ENCODE measurements at regions not wholly inside any gene's neighbourhood (a gene's known extent, or its start where the extent isn't known, plus 50 kb on each side); places are given as distances from the start of the nearest gene placed in this dataset.
A peak's percentile ranks its signal among the peaks of the same experiment; 100 is the strongest.

GRCh38 chr9:116081435-116082115, 72.0 kb upstream of the PAPPA start:
- no peak for TF ChIP-seq CTCF (IDR thresholded peaks at IDR 0.05; ENCODE audit: low read depth, low read length)
- ChIA-PET POLR2A (no interaction called here), CTCF (interaction anchor here (0.6 kb wide), 1 partner anchor 68 kb away, joined by 8 read pairs; no protein-coding TSS in a partner anchor)
- H3K4me3 ChIP-seq (ENCODE audit: low read depth, low read length) = no peak overlapping the region
- no peaks in the 10 kb centered on the region for H3K9me3 ChIP-seq (ENCODE audit: control insufficient read depth, insufficient read depth, low read length)
- H3K27ac ChIP-seq (ENCODE audit: low read depth, low read length) = no peak overlapping the region
- H3K27me3 ChIP-seq (ENCODE audit: control insufficient read depth, insufficient read depth, low read length) = no peaks in the 10 kb centered on the region
- no peak for DNase-seq (ENCODE audit: low read depth, low spot score)

- no peak for DNase-seq (ENCODE audit: low read depth, low spot score)
- POLR2A ChIA-PET = interaction anchor here (0.7 kb wide), 1 partner anchor 87 kb away, joined by 5 read pairs; no protein-coding TSS in a partner anchor
- Histone ChIP-seq H3K27ac (ENCODE audit: low read depth, low read length) (no peak overlapping the region), H3K9me3 (ENCODE audit: control insufficient read depth, insufficient read depth, low read length) (no peaks in the 10 kb centered on the region), H3K4me3 (ENCODE audit: low read depth, low read length) (no peak overlapping the region), H3K27me3 (ENCODE audit: control insufficient read depth, insufficient read depth, low read length) (no peaks in the 10 kb centered on the region)
- TF ChIP-seq CTCF (IDR thresholded peaks at IDR 0.05; ENCODE audit: low read depth, low read length) = no peak
- CTCF ChIA-PET = interaction anchor here (1.0 kb wide), 1 partner anchor 88 kb away, joined by 3 read pairs; no protein-coding TSS in a partner anchor
Observed at GRCh38 chr9:116083837-116084236, 69.8 kb upstream of the PAPPA start.

- H3K27me3 ChIP-seq (ENCODE audit: control insufficient read depth, insufficient read depth, low read length) = no peaks in the 10 kb centered on the region
- no peak overlapping the region for H3K4me3 ChIP-seq (ENCODE audit: low read depth, low read length)
- H3K27ac ChIP-seq (ENCODE audit: low read depth, low read length) = no peak overlapping the region
- ChIA-PET CTCF (interaction anchor here (1.0 kb wide), 1 partner anchor 89 kb away, joined by 3 read pairs; no protein-coding TSS in a partner anchor), POLR2A (no interaction called here)
- H3K9me3 ChIP-seq (ENCODE audit: control insufficient read depth, insufficient read depth, low read length) = no peaks in the 10 kb centered on the region
- DNase-seq (ENCODE audit: low read depth, low spot score) = no peak
- no peak for TF ChIP-seq CTCF (IDR thresholded peaks at IDR 0.05; ENCODE audit: low read depth, low read length)
Observed at GRCh38 chr9:116084497-116084896, 69.1 kb upstream of the PAPPA start.

GRCh38 chr9:116087246-116087645, 66.3 kb upstream of the PAPPA start:
- Histone ChIP-seq H3K27ac (ENCODE audit: low read depth, low read length) (no peak overlapping the region), H3K9me3 (ENCODE audit: control insufficient read depth, insufficient read depth, low read length) (no peaks in the 10 kb centered on the region), H3K27me3 (ENCODE audit: control insufficient read depth, insufficient read depth, low read length) (no peaks in the 10 kb centered on the region), H3K4me3 (ENCODE audit: low read depth, low read length) (no peak overlapping the region)
- TF ChIP-seq CTCF (IDR thresholded peaks at IDR 0.05; ENCODE audit: low read depth, low read length) = no peak
- ChIA-PET POLR2A (interaction anchor here (0.9 to 1.9 kb wide), 6 partner anchors 13 to 143 kb away, joined by 3 to 12 read pairs (median 4); partner anchors contain the start of gene PAPPA), CTCF (interaction anchor here (1.5 kb wide), 1 partner anchor 65 kb away, joined by 5 read pairs; no protein-coding TSS in a partner anchor)
- DNase-seq (ENCODE audit: low read depth, low spot score) = peak; percentile 42

GRCh38 chr9:116087751-116088194, 65.8 kb upstream of the PAPPA start:
- no peak for TF ChIP-seq CTCF (IDR thresholded peaks at IDR 0.05; ENCODE audit: low read depth, low read length)
- Histone ChIP-seq H3K4me3 (ENCODE audit: low read depth, low read length) (no peak overlapping the region), H3K27ac (ENCODE audit: low read depth, low read length) (peak overlapping the region; percentile 43), H3K27me3 (ENCODE audit: control insufficient read depth, insufficient read depth, low read length) (no peaks in the 10 kb centered on the region), H3K9me3 (ENCODE audit: control insufficient read depth, insufficient read depth, low read length) (no peaks in the 10 kb centered on the region)
- POLR2A ChIA-PET = interaction anchor here (0.7 to 1.9 kb wide), 6 partner anchors 12 to 954 kb away, joined by 3 to 12 read pairs (median 4); partner anchors contain the start of gene PAPPA
- CTCF ChIA-PET = interaction anchor here (1.5 kb wide), 1 partner anchor 64 kb away, joined by 5 read pairs; no protein-coding TSS in a partner anchor
- peak; percentile 48 for DNase-seq (ENCODE audit: low read depth, low spot score)
